GM12878 (cell line): ENCODE measurements at regions not wholly inside any gene's neighbourhood (a gene's known extent, or its start where the extent isn't known, plus 50 kb on each side); places are given as distances from the start of the nearest gene placed in this dataset.

ENCODE experiments used
- ATAC-seq: fragments of 200-7000 bp; cut with Tn5 transposase; 3 replicates; pipeline ENCODE4 v1.9.1; 2020; ENCODE audit warnings: mild to moderate bottlenecking, moderate library complexity
- BruUV-seq: library from RNA; stranded (reverse); fragments of 400-500 nt; replicated peaks from 2 replicates; lab custom pipeline; 2021; lab: Mats Ljungman, UMichigan
- CTCF ChIA-PET: fragments of 300-600 bp; sonication (Branson Sonifier 250); formaldehyde crosslinking; extraction: SDS; loops from one replicate; lab custom pipeline; 2021; ENCODE audit warnings: inconsistent platforms; lab: Yijun Ruan, JAX
- POLR2A ChIA-PET: fragments of 350-600 bp; formaldehyde crosslinking; extraction: SDS; loops from one replicate; lab custom pipeline; 2021; ENCODE audit warnings: inconsistent platforms; lab: Charles Lee
- RAD21 ChIA-PET: fragments of 300-600 bp; sonication (Branson Sonifier 250); formaldehyde crosslinking; loops from one replicate; lab custom pipeline; 2023; ENCODE audit warnings: antibody characterized with exemption; ENCODE audit not compliant: unreplicated experiment; lab: Charles Lee
- SMC1A ChIA-PET: fragments of 300-600 bp; sonication (Branson Sonifier 250); formaldehyde crosslinking; loops from one replicate; lab custom pipeline; 2023; ENCODE audit not compliant: unreplicated experiment, uncharacterized antibody; lab: Charles Lee
- DNase-seq: peaks from one replicate; pipeline ENCODE4 v3.0.0-alpha.2; 2011; ENCODE audit warnings: low read depth, low spot score
- FAIRE-seq: peaks from 3 replicates; lab custom pipeline; 2011; peaks lifted over from hg19 to GRCh38; lab: Jason Lieb, UNC
- H2AFZ ChIP-seq: 2 replicates; pipeline ENCODE4 v1.6.0; 2011; ENCODE audit warnings: low read depth, low read length, control low read depth; ENCODE audit not compliant: control insufficient read depth
- H3K27ac ChIP-seq: 2 replicates; pipeline ENCODE4 v1.5.1; 2011; ENCODE audit warnings: control low read depth; ENCODE audit not compliant: control insufficient read depth, insufficient read depth
- H3K27me3 ChIP-seq, 2 experiments: replicated peaks in 1 of 2; 2 replicates each; pipeline versions ENCODE4 v1.6.0 to v1.6.1; 2011; ENCODE audit warnings: low read length in 1 of 2; ENCODE audit not compliant: control insufficient read depth in 2 of 2, insufficient read depth in 2 of 2
- H3K36me3 ChIP-seq, 2 experiments: 2 replicates each; pipeline ENCODE4 v1.5.1; 2011; ENCODE audit warnings: low read length in 1 of 2; ENCODE audit not compliant: control insufficient read depth in 2 of 2, insufficient read depth in 2 of 2
- H3K4me1 ChIP-seq: 2 replicates; pipeline ENCODE4 v1.6.1; 2011; ENCODE audit warnings: mild to moderate bottlenecking, low read length, moderate library complexity, mixed read lengths; ENCODE audit not compliant: control insufficient read depth, insufficient read depth
- H3K4me2 ChIP-seq: 2 replicates; pipeline ENCODE4 v1.6.0; 2011; ENCODE audit warnings: control low read depth; ENCODE audit not compliant: control insufficient read depth, insufficient read depth
- H3K4me3 ChIP-seq: fragments of 200-600 bp; sonication (generic); 2 replicates; pipeline ENCODE4 v1.5.1; 2016
- H3K79me2 ChIP-seq: 2 replicates; pipeline ENCODE4 v1.6.0; 2011; ENCODE audit warnings: low read length; ENCODE audit not compliant: control insufficient read depth, insufficient read depth
- H3K9ac ChIP-seq: 2 replicates; pipeline ENCODE4 v1.8.0; 2011; ENCODE audit warnings: low read length, control low read depth, mixed read lengths; ENCODE audit not compliant: control insufficient read depth, insufficient read depth
- H3K9me3 ChIP-seq: replicated peaks from 3 replicates; pipeline ENCODE4 v1.5.1; 2011; ENCODE audit warnings: mild to moderate bottlenecking, low read length; ENCODE audit not compliant: control insufficient read depth, insufficient read depth
- H4K20me1 ChIP-seq: 2 replicates; pipeline ENCODE4 v1.6.0; 2011; ENCODE audit not compliant: control insufficient read depth, insufficient read depth
- BCL11A ChIP-seq: IDR thresholded peaks from 2 replicates; pipeline ENCODE4 v1.6.1; 2011; ENCODE audit warnings: low read depth, low read length
- HDAC6 ChIP-seq: fragments of 200-600 bp; sonication (generic); IDR thresholded peaks from one replicate; pipeline ENCODE4 v1.8.0; 2017; ENCODE audit warnings: antibody characterized with exemption; ENCODE audit not compliant: unreplicated experiment
- KAT2A ChIP-seq: conservative IDR thresholded peaks from 2 replicates; pipeline ENCODE4 v1.6.1; 2011; ENCODE audit warnings: low read depth, low read length; ENCODE audit not compliant: control insufficient read depth
- MEF2A ChIP-seq: IDR thresholded peaks from 2 replicates; pipeline ENCODE4 v1.6.1; 2011; ENCODE audit warnings: low read depth, mild to moderate bottlenecking, low read length, moderate library complexity; ENCODE audit not compliant: insufficient read depth
- NR2C1 ChIP-seq: fragments of 450-650 bp; IDR thresholded peaks from 2 replicates; pipeline ENCODE4 v1.6.1; 2017; ENCODE audit warnings: antibody characterized with exemption, mild to moderate bottlenecking, moderate library complexity
- PAX5 ChIP-seq: IDR thresholded peaks from 2 replicates; pipeline ENCODE4 v1.6.1; 2011; ENCODE audit warnings: low read depth, low read length, borderline replicate concordance
- TAF1 ChIP-seq: IDR thresholded peaks from 2 replicates; pipeline ENCODE4 v1.6.1; 2011; ENCODE audit warnings: mild to moderate bottlenecking, low read depth, low read length, borderline replicate concordance
- ZNF274 ChIP-seq: IDR thresholded peaks from one replicate; pipeline ENCODE4 v1.8.0; 2011; ENCODE audit not compliant: insufficient read length, insufficient read depth
- WGBS: methylation state at CpG from one replicate; pipeline ENCODE4 v1.1.6; 2016; ENCODE audit warnings: low lambda C conversion rate; ENCODE audit not compliant: insufficient replicate concordance, insufficient coverage; ENCODE audit errors: missing lambda C conversion rate; 5-methylcytosine and 5-hydroxymethylcytosine counted together
- in situ Hi-C: fragments of 300-500 bp; cut with MboI; formaldehyde crosslinking; loops from 9 replicates; pipeline ENCODE4 v1.14.3; 2018; ENCODE audit warnings: mixed read lengths
- intact Hi-C: fragments of 100-400 bp; cut with micrococcal nuclease; formaldehyde crosslinking; loops from one replicate; pipeline ENCODE4 v1.14.2; 2022; ENCODE audit not compliant: unreplicated experiment
- TF ChIP-seq, protein P1 (sequence below): IDR thresholded peaks from 2 replicates; pipeline ENCODE4 v1.6.1; 2011; ENCODE audit warnings: borderline replicate concordance, low read depth, mild to moderate bottlenecking, moderate library complexity, mixed read lengths, low read length; ENCODE audit not compliant: insufficient read depth; ENCODE audit errors: extremely low read length

DNA sequence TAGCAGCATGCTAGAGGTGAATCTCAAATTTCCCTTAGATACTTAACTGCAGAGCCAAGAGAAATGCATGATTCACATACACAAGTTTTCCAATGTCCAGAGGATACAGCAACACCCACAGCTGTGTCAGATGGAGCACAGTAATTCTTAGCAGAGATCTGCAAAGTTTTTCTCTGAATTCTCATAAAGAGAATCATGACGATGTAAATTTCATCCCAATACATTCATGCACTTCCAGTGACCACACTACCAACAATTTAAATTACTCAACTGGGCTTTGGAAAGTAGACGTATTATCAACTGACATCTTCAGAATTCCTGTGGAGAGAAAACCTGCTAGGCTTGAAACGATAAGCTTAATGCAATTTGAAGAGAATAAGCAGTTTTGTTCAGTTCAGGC is 378.8 kb upstream of the TLE4 start:
- Histone ChIP-seq H3K9ac (no peak overlapping the region), H3K27me3 (no peaks in the 10 kb centered on the region), H3K4me2 (no peak overlapping the region), H3K9me3 (no peaks in the 10 kb centered on the region), H2AFZ (no peak overlapping the region), H3K4me3 (no peak overlapping the region), H3K36me3 (no peaks in the 10 kb centered on the region), H3K4me1 (no peaks in the 10 kb centered on the region), H4K20me1 (no peaks in the 10 kb centered on the region), H3K27ac (no peak overlapping the region), H3K79me2 (no peaks in the 10 kb centered on the region)
- no peak for DNase-seq
- ChIA-PET POLR2A (no interaction called here), CTCF (no interaction called here), SMC1A (no interaction called here), RAD21 (no interaction called here)
- ATAC-seq = no peak
- no peak for FAIRE-seq
- WGBS = 38% methylated on average over 3 of the region's 3 CpGs
- intact Hi-C loops = no loop called here
- in situ Hi-C loops = no loop called here
- TF ChIP-seq HDAC6 (no peak), ZNF274 (no peak), KAT2A (no peak), NR2C1 (no peak), MEF2A (no peak), BCL11A (no peak), PAX5 (no peak), TAF1 (no peak)
- TF ChIP-seq, protein P1, sequence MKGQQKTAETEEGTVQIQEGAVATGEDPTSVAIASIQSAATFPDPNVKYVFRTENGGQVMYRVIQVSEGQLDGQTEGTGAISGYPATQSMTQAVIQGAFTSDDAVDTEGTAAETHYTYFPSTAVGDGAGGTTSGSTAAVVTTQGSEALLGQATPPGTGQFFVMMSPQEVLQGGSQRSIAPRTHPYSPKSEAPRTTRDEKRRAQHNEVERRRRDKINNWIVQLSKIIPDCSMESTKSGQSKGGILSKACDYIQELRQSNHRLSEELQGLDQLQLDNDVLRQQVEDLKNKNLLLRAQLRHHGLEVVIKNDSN = no peak
- BruUV-seq = no TSS peak
